GM18498 (cell line): ENCODE measurements at regions not wholly inside any gene's neighbourhood (a gene's known extent, or its start where the extent isn't known, plus 50 kb on each side); places are given as distances from the start of the nearest gene placed in this dataset.
"Not testable (repeated sequence)": the region's sequence is repeated elsewhere in the genome, so short reads cannot be mapped to it uniquely, and the experiment has no call there.

ENCODE experiments used
- ATAC-seq: cut with Tn5 transposase; IDR thresholded peaks from one replicate; pipeline ENCODE4 v1.9.1; 2021; ENCODE audit warnings: mild to moderate bottlenecking, moderate library complexity; ENCODE audit not compliant: unreplicated experiment

- not testable (repeated sequence) for ATAC-seq
Observed at GRCh38 chr20:57812632-57813031, 102.8 kb upstream of the PMEPA1 start.

- ATAC-seq: no peak
Observed at GRCh38 chr20:57811374-57812020, 101.7 kb upstream of the PMEPA1 start.

- no peak for ATAC-seq
Observed at GRCh38 chr20:57810511-57811373, 100.9 kb upstream of the PMEPA1 start.

- ATAC-seq: no peak
Observed at GRCh38 chr20:57809661-57810172, 99.9 kb upstream of the PMEPA1 start.

GRCh38 chr20:57809149-57809548, 99.3 kb upstream of the PMEPA1 start:
- no peak for ATAC-seq

GRCh38 chr20:57808264-57809070, 98.7 kb upstream of the PMEPA1 start:
- no peak for ATAC-seq

GRCh38 chr20:57807401-57808263, 97.8 kb upstream of the PMEPA1 start:
- no peak for ATAC-seq

- no peak for ATAC-seq
Observed at GRCh38 chr20:57806975-57807374, 97.2 kb upstream of the PMEPA1 start.

GRCh38 chr20:57806476-57806875, 96.7 kb upstream of the PMEPA1 start:
- ATAC-seq: no peak

- no peak for ATAC-seq
Observed at GRCh38 chr20:57805747-57806146, 95.9 kb upstream of the PMEPA1 start.

GRCh38 chr20:57804470-57805250, 94.8 kb upstream of the PMEPA1 start:
- no peak for ATAC-seq

GRCh38 chr20:57803508-57804005, 93.7 kb upstream of the PMEPA1 start:
- no peak for ATAC-seq

- ATAC-seq: no peak
Observed at GRCh38 chr20:57802765-57803507, 93.1 kb upstream of the PMEPA1 start.

- ATAC-seq: no peak
Observed at GRCh38 chr20:57801581-57801980, 91.8 kb upstream of the PMEPA1 start.

GRCh38 chr20:57800791-57801430, 91.1 kb upstream of the PMEPA1 start:
- no peak for ATAC-seq

GRCh38 chr20:57797401-57797800, 87.6 kb upstream of the PMEPA1 start:
- ATAC-seq: no peak

GRCh38 chr20:57795977-57796560, 86.3 kb upstream of the PMEPA1 start:
- no peak for ATAC-seq

GRCh38 chr20:57795342-57795697, 85.5 kb upstream of the PMEPA1 start:
- no peak for ATAC-seq
